ENCODE measurements at regions not wholly inside any gene's neighbourhood (a gene's known extent, or its start where the extent isn't known, plus 50 kb on each side); places are given as distances from the start of the nearest gene placed in this dataset.

DNA sequence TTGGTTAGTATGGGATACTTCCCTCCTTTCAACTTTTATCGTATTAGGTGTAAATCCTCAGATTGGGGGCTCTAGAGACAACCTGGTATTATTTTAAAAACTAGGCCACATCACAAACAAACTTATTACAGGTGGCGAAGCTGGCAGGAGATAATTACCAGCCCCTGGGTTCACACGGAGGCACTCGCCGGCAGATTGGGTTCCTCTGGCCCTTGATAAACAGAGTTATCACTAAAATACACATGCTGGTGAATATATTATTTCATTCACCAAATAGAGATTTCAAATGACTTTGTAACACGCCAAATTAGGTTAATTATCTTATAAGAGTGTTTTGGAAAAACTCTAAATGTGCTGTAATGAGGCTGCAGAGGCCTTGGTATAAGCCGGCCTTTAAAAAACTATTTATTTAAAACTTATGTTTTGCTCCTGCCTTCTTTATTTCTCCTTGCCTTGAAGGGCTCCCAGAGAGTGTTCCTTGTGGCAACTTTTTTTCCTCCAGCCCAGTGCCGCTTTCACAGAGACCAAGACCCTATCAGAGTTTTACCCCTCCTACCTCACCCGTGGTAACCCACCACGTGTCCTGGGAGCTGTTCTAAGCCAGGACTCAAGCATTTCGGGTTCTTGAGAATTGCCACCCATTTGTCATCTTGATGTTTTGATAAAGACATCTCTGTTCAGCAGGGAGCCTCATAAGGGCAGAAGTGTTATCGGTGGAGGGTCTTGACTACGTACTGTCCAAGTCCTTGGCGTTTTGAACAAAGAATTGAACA is 468.6 kb upstream of the CFAP20DC start:
- TF ChIP-seq CTCF (IDR thresholded peaks at IDR 0.05) (no peak), EP300 (IDR thresholded peaks at IDR 0.05) (no peak)
